ENCODE measurements at regions not wholly inside any gene's neighbourhood (a gene's known extent, or its start where the extent isn't known, plus 50 kb on each side); places are given as distances from the start of the nearest gene placed in this dataset.

DNA sequence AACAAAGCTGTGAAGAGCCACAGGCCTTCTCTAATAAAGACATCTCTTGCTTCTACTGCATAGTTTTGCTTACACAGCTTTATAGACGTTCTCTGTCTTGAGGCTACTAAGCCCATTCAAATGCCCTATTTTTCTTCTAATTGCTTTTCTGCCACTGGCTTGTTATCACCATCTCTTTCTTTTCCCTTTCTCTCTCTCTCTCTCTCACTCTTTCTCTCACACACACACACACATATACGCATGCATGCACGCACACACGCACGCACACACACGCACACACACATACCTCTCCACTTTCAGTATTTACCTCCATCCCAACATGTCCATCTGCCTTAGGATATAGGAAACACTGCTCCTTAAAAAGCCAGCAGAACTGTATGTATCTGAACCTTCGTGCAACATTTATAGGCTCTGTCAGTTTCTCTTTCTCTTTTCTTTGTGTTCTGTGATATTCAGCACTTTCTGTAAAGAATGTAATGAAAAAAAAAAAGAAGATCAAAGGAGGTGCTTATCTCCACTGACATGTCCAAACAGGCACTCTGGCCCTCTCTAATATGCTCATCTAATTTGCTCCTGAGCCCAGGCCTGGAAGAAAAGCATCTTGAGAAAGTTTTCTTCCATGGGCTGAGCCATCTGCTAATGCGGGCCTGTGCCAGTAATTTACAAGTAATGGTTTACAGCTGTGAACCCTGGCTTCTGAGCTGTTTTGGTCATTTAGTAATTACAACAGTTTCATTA is 1046.7 kb upstream of the MAP3K7 start:
- ATAC-seq (ENCODE audit: low FRiP score) (no peak), DNase-seq (ENCODE audit: low spot score) (no peak)
- TF ChIP-seq, protein P1, sequence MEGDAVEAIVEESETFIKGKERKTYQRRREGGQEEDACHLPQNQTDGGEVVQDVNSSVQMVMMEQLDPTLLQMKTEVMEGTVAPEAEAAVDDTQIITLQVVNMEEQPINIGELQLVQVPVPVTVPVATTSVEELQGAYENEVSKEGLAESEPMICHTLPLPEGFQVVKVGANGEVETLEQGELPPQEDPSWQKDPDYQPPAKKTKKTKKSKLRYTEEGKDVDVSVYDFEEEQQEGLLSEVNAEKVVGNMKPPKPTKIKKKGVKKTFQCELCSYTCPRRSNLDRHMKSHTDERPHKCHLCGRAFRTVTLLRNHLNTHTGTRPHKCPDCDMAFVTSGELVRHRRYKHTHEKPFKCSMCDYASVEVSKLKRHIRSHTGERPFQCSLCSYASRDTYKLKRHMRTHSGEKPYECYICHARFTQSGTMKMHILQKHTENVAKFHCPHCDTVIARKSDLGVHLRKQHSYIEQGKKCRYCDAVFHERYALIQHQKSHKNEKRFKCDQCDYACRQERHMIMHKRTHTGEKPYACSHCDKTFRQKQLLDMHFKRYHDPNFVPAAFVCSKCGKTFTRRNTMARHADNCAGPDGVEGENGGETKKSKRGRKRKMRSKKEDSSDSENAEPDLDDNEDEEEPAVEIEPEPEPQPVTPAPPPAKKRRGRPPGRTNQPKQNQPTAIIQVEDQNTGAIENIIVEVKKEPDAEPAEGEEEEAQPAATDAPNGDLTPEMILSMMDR (IDR thresholded peaks at IDR 0.05): no peak

DNA sequence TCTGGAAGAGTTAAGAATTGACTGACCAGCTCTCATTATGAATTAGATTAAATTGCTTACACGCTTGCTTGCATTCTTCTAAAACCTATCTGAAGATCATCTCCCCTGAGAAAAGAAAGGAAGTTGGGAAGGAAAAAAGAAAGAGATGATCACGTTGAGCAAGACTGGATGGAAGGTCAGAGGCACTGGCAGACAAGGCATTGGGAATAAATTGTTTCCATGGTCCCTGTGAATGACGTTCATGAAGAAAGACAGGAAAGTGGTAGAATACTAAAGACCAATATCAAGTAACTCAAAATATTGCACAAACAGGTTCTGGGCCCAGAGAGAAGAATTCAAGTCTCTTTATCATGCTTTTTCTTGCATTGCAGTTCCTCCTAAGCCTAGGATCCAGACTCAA is 1045.4 kb upstream of the MAP3K7 start:
- DNase-seq (ENCODE audit: low spot score) (no peak), ATAC-seq (ENCODE audit: low FRiP score) (no peak)
- TF ChIP-seq, protein P1 (IDR thresholded peaks at IDR 0.05): no peak

DNA sequence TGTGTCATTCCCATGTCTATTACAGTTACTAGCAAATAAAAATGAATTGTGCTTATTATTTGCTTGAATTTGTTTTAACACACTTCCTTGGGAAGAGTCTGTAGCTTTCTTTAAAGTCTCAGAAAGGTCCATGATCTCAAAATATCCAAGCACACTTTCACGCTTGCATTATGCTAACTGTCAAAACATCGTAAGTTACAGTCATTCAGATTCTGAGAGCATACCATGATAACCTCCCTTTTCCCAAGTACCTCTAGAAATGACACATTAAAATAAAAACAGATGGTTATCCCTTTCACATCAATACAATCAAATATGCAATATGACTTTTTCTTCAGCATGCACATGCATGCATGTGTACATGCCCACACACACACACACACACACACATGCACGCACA is 1044.4 kb upstream of the MAP3K7 start:
- TF ChIP-seq, protein P1 (IDR thresholded peaks at IDR 0.05): no peak
- DNase-seq (ENCODE audit: low spot score): no peak
- no peak for ATAC-seq (ENCODE audit: low FRiP score)

DNA sequence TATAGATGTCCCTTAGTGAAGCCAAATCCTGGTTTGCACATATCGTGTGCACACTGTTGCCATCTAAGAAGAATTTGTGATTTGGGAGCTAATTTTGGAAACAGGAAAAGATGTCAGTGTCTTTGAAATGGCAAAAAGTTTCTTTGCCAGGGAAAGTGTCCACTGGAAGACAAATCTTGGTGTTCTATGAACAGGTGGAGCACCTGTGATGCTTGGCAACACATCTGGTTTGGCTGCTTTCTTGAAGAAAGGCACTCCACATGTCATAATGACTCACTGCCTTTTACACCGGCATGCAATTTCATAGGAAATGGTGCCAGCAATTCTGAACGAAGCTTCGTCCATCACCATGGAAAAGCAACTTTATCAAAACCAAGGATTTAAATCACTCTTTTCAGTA is 1040.0 kb upstream of the MAP3K7 start:
- TF ChIP-seq, protein P1 (IDR thresholded peaks at IDR 0.05): no peak
- ATAC-seq (ENCODE audit: low FRiP score): no peak
- no peak for DNase-seq (ENCODE audit: low spot score)

DNA sequence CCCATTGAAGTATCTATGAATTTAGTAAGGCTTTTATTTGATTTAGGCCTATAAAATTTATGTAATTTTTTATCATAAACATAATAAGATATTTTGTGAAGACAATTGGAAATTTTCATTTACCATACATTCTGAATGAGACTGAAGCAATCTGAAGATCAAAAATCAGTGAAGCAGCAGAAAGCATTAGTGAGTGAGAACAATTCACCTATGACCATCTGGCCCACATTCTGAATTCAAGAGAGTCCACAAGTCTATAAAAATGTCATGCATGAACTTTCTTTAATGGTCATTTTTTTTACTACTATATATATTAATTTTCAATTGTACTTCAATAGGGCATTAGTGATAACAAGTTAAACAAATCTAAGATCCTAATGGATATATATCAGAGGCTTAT is 1026.6 kb upstream of the MAP3K7 start:
- DNase-seq (ENCODE audit: low spot score) (no peak), ATAC-seq (ENCODE audit: low FRiP score) (no peak)
- TF ChIP-seq, protein P1 (IDR thresholded peaks at IDR 0.05): no peak

DNA sequence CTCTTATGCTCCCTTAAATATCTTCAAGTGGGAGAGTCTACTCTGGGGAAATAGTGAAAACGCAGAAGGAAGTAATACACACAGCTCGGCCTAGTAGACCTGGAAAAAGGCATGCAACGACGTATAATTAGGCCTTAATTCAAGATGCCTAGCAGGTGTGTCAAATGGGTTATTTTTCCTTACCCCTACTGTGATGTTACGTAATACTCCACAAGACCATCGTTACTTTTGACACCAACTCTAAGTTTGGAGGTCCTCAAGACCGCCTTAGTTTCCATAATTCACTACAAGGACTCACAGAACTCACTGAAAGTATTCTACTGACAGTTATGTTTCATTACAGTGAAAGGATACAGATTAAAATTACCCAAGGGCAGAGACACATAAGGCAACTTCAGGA is 1024.3 kb upstream of the MAP3K7 start:
- no peak for DNase-seq (ENCODE audit: low spot score)
- TF ChIP-seq, protein P1 (IDR thresholded peaks at IDR 0.05): no peak
- no peak for ATAC-seq (ENCODE audit: low FRiP score)

DNA sequence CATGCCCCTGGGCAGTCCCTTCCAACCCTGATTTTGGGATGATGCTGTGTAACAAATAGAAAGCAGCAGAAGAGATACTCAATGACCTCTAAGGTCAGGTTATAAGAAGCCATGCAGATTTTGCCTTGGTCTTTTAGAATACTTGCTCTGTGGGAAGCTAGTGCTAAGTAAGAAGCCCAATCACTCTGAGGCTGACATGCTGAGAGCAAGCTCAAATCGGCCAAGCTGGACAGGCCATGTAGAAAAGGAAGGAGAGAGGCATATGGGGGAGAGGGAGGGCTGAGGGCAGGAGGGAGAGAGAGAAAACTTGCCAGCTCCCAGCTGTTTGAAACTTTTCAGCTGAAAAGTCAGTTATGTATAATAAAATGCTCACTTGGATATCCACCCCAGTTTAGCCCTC is 1021.6 kb upstream of the MAP3K7 start:
- DNase-seq (ENCODE audit: low spot score) (no peak), ATAC-seq (ENCODE audit: low FRiP score) (no peak)
- TF ChIP-seq, protein P1 (IDR thresholded peaks at IDR 0.05): no peak
